H1 (cell line): ENCODE measurements at regions not wholly inside any gene's neighbourhood (a gene's known extent, or its start where the extent isn't known, plus 50 kb on each side); places are given as distances from the start of the nearest gene placed in this dataset.
A peak's percentile ranks its signal among the peaks of the same experiment; 100 is the strongest.

Experiments used
- CTCF ChIA-PET: fragments of 300-600 bp; sonication (Branson Sonifier 250); formaldehyde crosslinking; loops from one replicate; lab custom pipeline; 2021; ENCODE audit not compliant: partially characterized antibody; lab: Charles Lee
- POLR2A ChIA-PET: fragments of 300-600 bp; sonication (Branson Sonifier 250); formaldehyde crosslinking; loops from one replicate; lab custom pipeline; 2021; ENCODE audit warnings: inconsistent platforms; ENCODE audit not compliant: partially characterized antibody; lab: Charles Lee
- DNase-seq, 2 experiments: peaks; one replicate each; pipeline versions ENCODE4 v3.0.0 to v3.0.0-alpha.2; 2010 to 2022; ENCODE audit warnings: low spot score in 2 of 2, low read depth in 1 of 2, mixed read lengths in 1 of 2
- FAIRE-seq: peaks from 2 replicates; lab custom pipeline; 2011; peaks lifted over from hg19 to GRCh38; lab: Jason Lieb, UNC
- H2AFZ ChIP-seq: 2 replicates; pipeline ENCODE4 v1.8.1; 2012; ENCODE audit warnings: low read length, inconsistent platforms
- H2AK5ac ChIP-seq: 2 replicates; pipeline ENCODE4 v1.6.1; 2013; ENCODE audit warnings: low read depth, low read length
- H2BK120ac ChIP-seq: replicated peaks from 2 replicates; pipeline ENCODE3; 2013; ENCODE audit warnings: low read depth, low read length, inconsistent platforms
- H2BK12ac ChIP-seq: 2 replicates; pipeline ENCODE4 v1.6.1; 2013; ENCODE audit warnings: low read depth, low read length
- H2BK15ac ChIP-seq: 2 replicates; pipeline ENCODE4 v1.6.1; 2013; ENCODE audit warnings: low read length
- H2BK20ac ChIP-seq: 2 replicates; pipeline ENCODE4 v1.6.1; 2013; ENCODE audit warnings: low read length
- H2BK5ac ChIP-seq: 2 replicates; pipeline ENCODE4 v1.6.1; 2013; ENCODE audit warnings: low read depth, low read length
- H3K14ac ChIP-seq: 2 replicates; pipeline ENCODE4 v1.6.1; 2013; ENCODE audit warnings: inconsistent platforms; ENCODE audit not compliant: insufficient read length
- H3K18ac ChIP-seq: 2 replicates; pipeline ENCODE4 v1.6.1; 2013; ENCODE audit warnings: low read length; ENCODE audit errors: extremely low read depth
- H3K23ac ChIP-seq: 2 replicates; pipeline ENCODE4 v1.6.1; 2013; ENCODE audit warnings: inconsistent platforms; ENCODE audit not compliant: insufficient read length
- H3K23me2 ChIP-seq: 2 replicates; pipeline ENCODE4 v1.6.1; 2013; ENCODE audit warnings: low read depth, low read length
- H3K27ac ChIP-seq: 2 replicates; pipeline ENCODE4 v1.6.1; 2011; ENCODE audit warnings: low read depth, low read length, inconsistent platforms
- H3K27me3 ChIP-seq, 4 experiments: replicated peaks in 1 of 4; 1 replicate in 1 of 4; 2 replicates in 3 of 4; pipeline versions ENCODE4 v1.6.1 to v1.8.1; 2011 to 2013; ENCODE audit warnings: low read length in 3 of 4, mild to moderate bottlenecking in 3 of 4, inconsistent platforms in 2 of 4, mixed read lengths in 2 of 4, moderate library complexity in 1 of 4; ENCODE audit not compliant: control insufficient read depth in 3 of 4, insufficient read depth in 3 of 4; ENCODE audit errors: extremely low read depth in 1 of 4
- H3K36me3 ChIP-seq, 4 experiments: 2 replicates each; pipeline versions ENCODE4 v1.6.1 to v1.8.1; 2011 to 2013; ENCODE audit warnings: mild to moderate bottlenecking in 4 of 4, low read length in 3 of 4, moderate library complexity in 2 of 4, control low read depth in 1 of 4, inconsistent platforms in 1 of 4; ENCODE audit not compliant: insufficient read depth in 4 of 4, control insufficient read depth in 2 of 4
- H3K4ac ChIP-seq: replicated peaks from 2 replicates; pipeline ENCODE3; 2013; ENCODE audit warnings: low read length, low read depth, mixed read lengths, inconsistent platforms; ENCODE audit not compliant: insufficient read length
- H3K4me1 ChIP-seq, 4 experiments: replicated peaks in 1 of 4; 1 replicate in 1 of 4; 2 replicates in 3 of 4; pipeline versions ENCODE4 v1.6.1 to v1.8.1; 2011 to 2013; ENCODE audit warnings: low read length in 3 of 4, inconsistent platforms in 2 of 4, mixed read lengths in 1 of 4; ENCODE audit not compliant: insufficient read depth in 4 of 4, control insufficient read depth in 3 of 4
- H3K4me2 ChIP-seq, 2 experiments: 2 replicates each; pipeline versions ENCODE4 v1.6.1 to v1.8.1; 2011 to 2013; ENCODE audit warnings: low read depth in 2 of 2, low read length in 2 of 2, control low read depth in 1 of 2, inconsistent platforms in 1 of 2, mild to moderate bottlenecking in 1 of 2; ENCODE audit not compliant: insufficient read depth in 1 of 2
- H3K4me3 ChIP-seq, 4 experiments: fragments of 200-600, 300-600 bp in 1 of 4; sonication (generic), shearing (Covaris generic), sonication (Bioruptor Twin) in 1 of 4; 2 replicates each; pipeline versions ENCODE4 v1.5.1 to v1.8.1; 2011 to 2016; ENCODE audit warnings: low read length in 4 of 4, low read depth in 3 of 4, control low read depth in 2 of 4, inconsistent platforms in 2 of 4, mild to moderate bottlenecking in 2 of 4, mixed read lengths in 1 of 4, moderate library complexity in 1 of 4; ENCODE audit not compliant: insufficient read depth in 2 of 4; ENCODE audit errors: extremely low read depth in 1 of 4
- H3K56ac ChIP-seq: replicated peaks from 2 replicates; pipeline ENCODE3; 2013; ENCODE audit warnings: low read depth, mild to moderate bottlenecking, mixed read lengths, low read length, inconsistent platforms; ENCODE audit not compliant: insufficient read length
- H3K79me1 ChIP-seq: 2 replicates; pipeline ENCODE4 v1.6.1; 2013; ENCODE audit warnings: low read depth, low read length, control low read depth
- H3K79me2 ChIP-seq, 2 experiments: 2 replicates each; pipeline versions ENCODE4 v1.6.1 to v1.8.1; 2012 to 2013; ENCODE audit warnings: low read length in 2 of 2, mild to moderate bottlenecking in 2 of 2, inconsistent platforms in 1 of 2; ENCODE audit not compliant: insufficient read depth in 2 of 2, control insufficient read depth in 1 of 2
- H3K9ac ChIP-seq, 4 experiments: replicated peaks in 1 of 4; 1 replicate in 1 of 4; 2 replicates in 3 of 4; pipeline versions ENCODE4 v1.6.1 to v1.8.1; 2011 to 2013; ENCODE audit warnings: low read depth in 3 of 4, low read length in 3 of 4, control low read depth in 2 of 4, mild to moderate bottlenecking in 2 of 4, moderate library complexity in 2 of 4, inconsistent platforms in 1 of 4; ENCODE audit errors: extremely low read depth in 1 of 4
- H3K9me3 ChIP-seq, 2 experiments: 2 replicates each; pipeline versions ENCODE4 v1.6.1 to v1.8.1; 2012 to 2013; ENCODE audit warnings: mild to moderate bottlenecking in 2 of 2, moderate library complexity in 2 of 2, control low read depth in 1 of 2, inconsistent platforms in 1 of 2, low read depth in 1 of 2, low read length in 1 of 2, mixed read lengths in 1 of 2; ENCODE audit not compliant: insufficient read depth in 2 of 2
- H4K20me1 ChIP-seq, 2 experiments: replicated peaks in 1 of 2; 2 replicates each; pipeline versions ENCODE3 to v1.8.1; 2011 to 2013; ENCODE audit warnings: inconsistent platforms in 2 of 2, low read length in 2 of 2, mild to moderate bottlenecking in 1 of 2; ENCODE audit not compliant: insufficient read depth in 2 of 2, control insufficient read depth in 1 of 2
- H4K5ac ChIP-seq: 2 replicates; pipeline ENCODE4 v1.6.1; 2013; ENCODE audit warnings: low read length, low read depth, mixed read lengths, inconsistent platforms; ENCODE audit not compliant: insufficient read length
- H4K8ac ChIP-seq: 2 replicates; pipeline ENCODE4 v1.8.0; 2013; ENCODE audit warnings: mild to moderate bottlenecking, moderate library complexity, low read length, inconsistent platforms; ENCODE audit not compliant: insufficient read depth; ENCODE audit errors: extremely low read depth
- H4K91ac ChIP-seq: replicated peaks from 2 replicates; pipeline ENCODE3; 2013; ENCODE audit warnings: low read length, mixed read lengths, inconsistent platforms; ENCODE audit not compliant: insufficient read length
- CTCF ChIP-seq, 3 experiments: IDR thresholded peaks; 1 replicate in 2 of 3; 2 replicates in 1 of 3; pipeline versions ENCODE4 v1.5.1 to v1.6.1; 2011; ENCODE audit warnings: low read length in 3 of 3, mild to moderate bottlenecking in 3 of 3, inconsistent platforms in 2 of 3, low read depth in 1 of 3, moderate library complexity in 1 of 3; ENCODE audit not compliant: insufficient read depth in 1 of 3; ENCODE audit errors: control extremely low read depth in 1 of 3
- SP1 ChIP-seq: IDR thresholded peaks from 2 replicates; pipeline ENCODE4 v1.6.1; 2011; ENCODE audit warnings: low read depth, low read length
- SP4 ChIP-seq: IDR thresholded peaks from 2 replicates; pipeline ENCODE4 v1.6.1; 2012; ENCODE audit warnings: low read length, inconsistent platforms

DNA sequence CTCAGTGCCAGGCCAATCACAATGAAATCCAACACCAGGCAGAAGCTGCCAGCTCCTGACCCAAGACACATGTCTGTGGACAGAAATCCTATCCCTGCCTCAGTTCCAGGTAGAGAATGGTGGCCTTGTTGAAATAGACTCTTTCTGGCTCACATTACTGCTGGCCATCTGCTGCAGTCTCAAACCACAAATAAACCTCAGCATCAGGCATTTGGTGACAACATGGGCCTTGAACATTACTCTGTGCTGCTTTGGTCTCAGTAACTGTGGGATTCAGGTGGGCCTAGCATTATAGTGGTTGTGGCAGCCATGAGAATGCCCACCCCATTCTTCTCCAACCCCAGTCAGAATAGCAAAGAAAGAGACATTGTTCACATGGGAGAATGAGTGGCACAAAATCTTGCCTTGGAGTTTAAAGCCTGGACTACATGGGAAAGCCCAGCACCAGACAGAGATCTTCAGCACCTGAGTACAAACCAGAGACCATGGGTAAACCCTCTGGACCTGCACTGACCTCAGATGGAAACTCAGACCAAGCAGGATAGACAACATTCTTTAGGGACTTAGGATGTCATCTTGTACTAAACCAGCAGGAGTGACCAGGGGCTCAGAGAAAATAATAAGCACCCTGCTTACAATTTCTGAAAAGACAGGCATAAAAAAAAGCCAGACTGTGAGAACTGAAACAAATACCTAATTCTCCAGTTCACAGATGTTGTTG, 50.4 kb upstream of the TRAM1L1 start:
- H4K20me1 ChIP-seq, result no peaks in the 10 kb centered on the region
- H3K18ac ChIP-seq, result no peak overlapping the region
- no peak overlapping the region for H3K56ac ChIP-seq
- H4K5ac ChIP-seq, result no peak overlapping the region
- H2BK120ac ChIP-seq, result no peak overlapping the region
- no peak for TF ChIP-seq SP1
- no peak for TF ChIP-seq CTCF (IDR thresholded peaks at IDR 0.05; ENCODE audit: control extremely low read depth in 1 of 3, insufficient read depth in 1 of 3, low read depth in 1 of 3, low read length in 3 of 3)
- TF ChIP-seq SP4, result no peak
- no peak overlapping the region for H3K4me3 ChIP-seq
- no peaks in the 10 kb centered on the region; a peak in 1 of 8 replicates for H3K36me3 ChIP-seq
- H2AK5ac ChIP-seq, result no peak overlapping the region
- CTCF ChIA-PET, result interaction anchor here (0.8 to 2.1 kb wide), 11 partner anchors 8 to 1089 kb away, joined by 3 to 13 read pairs (median 5); partner anchors contain the start of gene NDST3
- POLR2A ChIA-PET, result no interaction called here
- no peak overlapping the region for H2BK15ac ChIP-seq
- no peak overlapping the region for H3K27ac ChIP-seq
- H3K23ac ChIP-seq, result no peak overlapping the region
- H3K23me2 ChIP-seq, result no peaks in the 10 kb centered on the region
- peak overlapping the region; percentile 12; the same call in 1 of the 2 replicates for H2BK5ac ChIP-seq
- H3K9me3 ChIP-seq, result 0 out of 4 replicates have a peak, but pooled peaks cover 0 to 5% of the 10 kb centered on the region in 2 experiments
- H3K79me2 ChIP-seq, result no peaks in the 10 kb centered on the region
- no peaks in the 10 kb centered on the region for H3K4me1 ChIP-seq
- H4K91ac ChIP-seq, result no peak overlapping the region
- H3K4ac ChIP-seq, result no peak overlapping the region
- no peak overlapping the region for H2BK12ac ChIP-seq
- no peak overlapping the region for H3K14ac ChIP-seq
- DNase-seq (no peak), FAIRE-seq (no peak)
- H2AFZ ChIP-seq, result 0 out of 2 replicates have a peak overlapping the region, but pooled peaks have one; percentile 34
- no peak overlapping the region for H3K4me2 ChIP-seq
- H2BK20ac ChIP-seq, result no peak overlapping the region
- no peak overlapping the region for H4K8ac ChIP-seq
- H3K9ac ChIP-seq, result no peak overlapping the region
- no peaks in the 10 kb centered on the region for H3K27me3 ChIP-seq
- no peaks in the 10 kb centered on the region; the same call in 1 of the 2 replicates for H3K79me1 ChIP-seq
